NCI-H526 treated with DMSO at 0.1 percent for 48 hours (cell line): ENCODE measurements at regions not wholly inside any gene's neighbourhood (a gene's known extent, or its start where the extent isn't known, plus 50 kb on each side); places are given as distances from the start of the nearest gene placed in this dataset.

Experiments used
- DNase-seq: peaks from one replicate; lab custom pipeline; 2025; lab: John Stamatoyannopoulos, UW

- no peak for DNase-seq
Observed at GRCh38 chr20:11212272-11212671, 538.5 kb upstream of the JAG1 start.

- DNase-seq, result no peak
Observed at GRCh38 chr20:11212902-11213301, 539.1 kb upstream of the JAG1 start.

- DNase-seq, result no peak
Observed at GRCh38 chr20:11214256-11214840, 540.5 kb upstream of the JAG1 start.

DNA sequence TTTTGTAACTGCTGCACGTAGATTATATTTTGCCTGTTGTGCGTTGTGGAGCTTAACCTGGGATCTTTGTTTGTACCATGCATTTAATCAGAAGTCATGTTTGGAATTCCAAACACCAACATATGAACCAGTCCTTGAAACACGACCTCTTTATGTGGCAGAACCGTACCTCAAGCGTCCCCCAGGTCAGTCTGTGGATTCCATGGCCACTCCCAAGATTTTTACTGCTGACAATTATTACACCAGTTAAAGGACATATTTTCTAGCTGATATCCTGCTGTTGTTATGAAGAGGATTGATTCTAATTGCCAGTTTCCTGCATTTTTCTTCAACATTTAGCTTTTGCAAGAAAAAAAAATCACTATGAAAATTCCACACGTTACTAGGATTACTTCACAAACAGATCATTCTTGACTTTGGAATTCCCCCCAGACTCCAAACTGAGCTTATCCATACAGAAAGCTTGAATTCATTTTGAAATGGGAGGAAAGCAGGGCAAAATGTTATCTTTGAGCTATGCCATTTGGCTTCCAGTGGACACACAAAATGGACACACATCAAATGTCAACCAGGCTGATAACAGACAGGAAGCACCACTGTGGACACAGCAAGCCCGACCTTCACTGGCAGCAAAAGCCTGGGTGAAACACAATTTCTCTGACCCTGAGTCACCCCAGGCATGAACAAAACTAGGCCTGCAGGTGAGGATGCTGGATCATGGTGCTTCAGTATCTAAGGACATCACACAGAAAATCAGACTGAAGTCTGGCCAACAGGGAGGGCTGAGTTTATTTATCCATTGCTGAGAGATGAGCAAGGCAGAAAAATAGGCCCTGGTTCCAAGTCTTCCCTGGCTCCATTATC, 542.9 kb upstream of the JAG1 start:
- DNase-seq, result no peak

GRCh38 chr20:11217326-11218172, 543.8 kb upstream of the JAG1 start:
- DNase-seq, result no peak

DNA sequence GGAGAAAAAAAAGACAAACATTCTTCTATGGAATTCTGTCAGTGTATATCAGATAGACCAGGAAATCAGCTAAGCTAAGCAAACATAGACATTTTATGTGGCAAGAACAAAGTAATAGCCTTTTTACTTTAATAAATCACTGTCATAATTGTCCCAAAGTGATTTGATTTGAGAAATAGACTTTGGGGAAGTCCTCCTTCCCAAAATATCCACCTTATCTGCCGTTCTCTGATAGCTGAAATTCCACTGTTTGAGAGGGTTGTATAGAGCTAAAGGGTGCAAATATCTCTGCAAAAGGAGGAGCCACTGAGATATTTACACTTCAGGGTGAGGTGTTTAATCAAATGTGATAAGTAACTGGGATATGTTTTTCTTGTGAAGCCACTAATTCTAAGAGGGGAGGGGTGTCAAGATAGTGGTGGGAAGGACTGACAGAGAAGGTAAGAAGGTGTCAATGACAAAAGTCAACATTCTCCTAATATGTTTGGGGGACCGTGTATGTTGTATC, 544.4 kb upstream of the JAG1 start:
- DNase-seq, result no peak

- no peak for DNase-seq
Observed at GRCh38 chr20:11219192-11219591, 545.4 kb upstream of the JAG1 start.

GRCh38 chr20:11221046-11221445, 547.2 kb upstream of the JAG1 start:
- no peak for DNase-seq

- DNase-seq, result no peak
Observed at GRCh38 chr20:11222243-11222642, 548.4 kb upstream of the JAG1 start.

- DNase-seq, result no peak
Observed at GRCh38 chr20:11227602-11228001, 553.8 kb upstream of the JAG1 start.

GRCh38 chr20:11229772-11230171, 556.0 kb upstream of the JAG1 start:
- no peak for DNase-seq

DNA sequence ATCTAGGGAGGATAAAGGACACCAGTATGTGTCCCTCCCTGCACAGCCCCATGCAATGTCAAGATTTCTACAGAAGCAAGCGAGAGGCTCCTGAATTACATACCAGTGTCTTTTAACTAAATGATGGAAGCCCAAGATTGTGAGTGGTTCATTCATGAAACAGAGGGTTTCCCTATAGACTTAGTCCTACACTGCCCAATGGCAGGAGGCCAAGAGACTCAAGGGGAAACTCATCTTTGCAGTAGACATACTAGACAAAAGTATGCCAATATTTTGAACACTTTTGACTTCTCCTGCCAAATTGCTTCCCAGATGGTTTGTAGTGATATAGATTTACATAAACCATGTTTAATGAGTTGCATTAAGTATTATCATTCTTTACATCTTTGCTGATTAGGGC, 557.2 kb upstream of the JAG1 start:
- DNase-seq, result no peak

DNA sequence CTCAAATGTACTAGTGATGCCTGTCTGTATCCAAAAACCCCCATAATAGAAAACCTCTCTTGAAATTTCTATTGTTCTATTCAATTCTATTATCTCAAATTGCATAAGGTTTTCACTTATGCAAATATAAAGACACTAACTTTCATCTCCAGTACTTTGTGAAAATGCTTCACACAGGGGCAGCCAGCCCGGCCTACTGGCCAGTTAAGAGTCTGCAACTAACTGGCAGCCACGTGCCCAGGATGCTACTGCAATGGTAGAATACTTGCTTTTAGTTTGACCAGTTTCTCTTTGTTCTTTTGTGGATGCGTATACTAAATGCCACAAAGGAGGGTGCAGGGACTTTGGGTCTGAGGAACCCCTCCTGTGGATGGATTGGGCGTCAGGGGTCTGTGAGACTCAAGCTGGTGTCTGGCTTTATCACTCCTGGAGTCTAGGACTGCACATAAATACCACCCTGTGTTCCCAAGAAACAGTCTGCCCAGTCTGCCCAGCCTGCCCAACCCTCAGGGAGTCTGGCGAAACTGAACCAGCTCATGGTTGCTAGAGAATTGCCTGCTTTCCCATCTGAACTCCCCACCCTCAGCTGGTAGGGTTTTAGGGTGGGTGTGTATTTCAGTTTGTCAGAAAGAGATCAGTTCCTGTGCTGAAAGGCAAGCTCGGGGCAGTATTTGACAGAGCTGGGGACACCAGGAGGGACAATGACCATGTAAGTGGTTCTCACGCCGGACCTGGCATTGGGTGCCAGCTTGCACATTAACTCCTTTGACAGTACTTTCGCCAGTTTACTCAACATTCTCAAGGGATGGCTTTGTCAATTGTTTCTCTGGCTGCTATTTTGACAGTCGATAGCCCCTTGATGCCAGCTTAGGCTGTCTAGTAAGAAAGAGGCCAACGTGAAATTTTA, 558.2 kb upstream of the JAG1 start:
- DNase-seq, result no peak

DNA sequence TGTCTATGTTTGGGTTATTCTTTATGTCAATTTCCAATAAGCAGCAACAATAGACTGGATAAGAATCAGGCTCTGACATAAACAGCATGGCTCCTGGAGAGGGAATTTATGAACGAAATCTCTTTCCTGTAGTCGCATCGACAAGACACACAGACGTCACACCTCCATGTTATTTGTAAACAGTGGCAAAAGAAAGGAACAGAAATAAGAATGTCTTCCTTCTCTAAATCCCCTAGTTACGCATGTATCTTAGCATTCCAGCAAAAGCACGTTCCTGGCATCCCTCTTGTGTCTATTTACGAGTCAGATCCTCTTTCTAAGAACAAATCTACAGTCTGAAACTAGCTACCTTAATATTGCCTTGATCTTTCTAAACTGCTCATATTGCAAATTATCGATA, 559.1 kb upstream of the JAG1 start:
- no peak for DNase-seq

DNA sequence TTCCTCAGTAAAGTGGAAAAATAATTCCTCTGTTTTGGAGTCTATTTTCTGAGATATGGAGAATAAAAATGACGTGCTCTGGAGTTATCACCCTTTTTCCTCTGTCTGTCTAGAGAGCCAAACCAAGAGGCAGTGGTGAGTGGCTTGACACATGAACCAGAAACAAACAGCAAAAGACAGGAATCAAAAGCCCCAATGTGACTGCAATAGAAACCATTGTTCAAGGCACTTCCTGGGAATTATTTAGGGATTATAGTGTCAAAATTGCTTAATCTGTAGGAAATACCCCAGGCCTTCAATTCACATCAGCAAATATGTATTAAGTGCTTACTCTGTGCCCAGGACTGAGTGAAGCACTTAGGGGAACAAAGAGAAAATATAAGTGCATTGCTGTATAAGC, 560.4 kb upstream of the JAG1 start:
- DNase-seq, result no peak

- DNase-seq, result no peak
Observed at GRCh38 chr20:11234608-11235007, 560.8 kb upstream of the JAG1 start.

DNA sequence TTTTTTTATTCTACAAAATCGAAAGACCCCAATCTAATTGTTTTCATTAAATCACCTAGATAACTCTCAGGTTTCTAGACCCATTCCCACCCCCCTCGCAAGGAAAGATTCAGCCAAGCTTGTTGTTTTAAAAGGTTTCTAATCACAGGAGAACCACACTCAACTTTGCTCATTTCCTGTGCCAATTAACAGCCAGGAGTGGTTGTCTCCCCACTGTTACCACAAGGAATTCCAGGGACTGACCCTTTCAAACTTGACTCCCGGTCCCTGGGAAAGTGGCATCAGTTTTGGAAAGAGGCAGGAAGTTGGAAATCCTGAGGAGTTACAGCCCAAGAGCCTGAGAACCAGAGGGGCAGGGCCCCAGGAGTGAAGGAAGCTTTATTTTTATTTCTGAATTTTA, 561.3 kb upstream of the JAG1 start:
- DNase-seq, result no peak

DNA sequence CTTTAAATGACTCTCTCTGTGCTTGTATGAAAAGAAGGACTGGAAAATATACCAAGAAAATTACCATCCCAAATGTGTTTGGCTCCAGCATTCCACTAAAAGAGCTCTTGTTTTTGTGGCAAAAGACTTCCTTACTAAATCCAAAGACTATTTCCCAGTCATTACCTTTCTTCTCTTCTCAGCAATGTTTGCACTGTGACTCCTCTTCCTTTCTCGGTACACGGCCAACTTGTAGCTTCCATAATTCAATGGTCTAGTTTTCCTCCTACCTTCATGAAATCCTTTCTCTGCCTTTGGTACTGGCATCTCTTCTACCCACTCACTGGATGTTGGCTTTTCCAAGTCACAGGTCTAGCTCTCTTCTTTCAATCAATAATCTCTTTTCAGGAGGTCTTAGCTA, 568.5 kb upstream of the JAG1 start:
- DNase-seq, result no peak

GRCh38 chr20:11245431-11245830, 571.6 kb upstream of the JAG1 start:
- no peak for DNase-seq

DNA sequence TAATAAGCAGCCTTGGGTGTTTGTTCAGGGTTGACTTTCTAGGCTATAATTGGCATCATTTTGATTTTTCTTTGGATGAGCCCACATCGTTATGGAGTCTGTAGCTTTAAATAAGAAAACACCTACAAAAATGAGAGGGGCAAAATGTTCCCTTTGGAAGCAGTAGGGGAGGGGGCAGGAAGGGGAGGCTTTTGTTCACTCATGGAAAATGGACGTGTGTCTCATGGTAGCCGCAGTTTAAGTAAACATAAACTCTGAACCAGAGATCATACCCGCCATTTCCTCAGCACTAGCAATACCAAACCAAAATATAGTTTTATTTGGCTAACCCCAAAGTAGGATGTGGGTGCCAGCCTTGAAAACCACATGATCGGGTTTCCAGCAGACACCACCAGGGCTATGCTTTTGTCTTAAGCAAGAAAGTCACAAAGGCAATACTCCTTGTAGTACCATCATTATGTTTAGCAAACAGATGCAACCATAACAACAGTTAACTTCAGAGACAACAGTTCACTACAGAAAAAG, 572.5 kb upstream of the JAG1 start:
- DNase-seq, result no peak
